HUES48 (cell line): ENCODE measurements at regions not wholly inside any gene's neighbourhood (a gene's known extent, or its start where the extent isn't known, plus 50 kb on each side); places are given as distances from the start of the nearest gene placed in this dataset.
"Not testable (repeated sequence)": the region's sequence is repeated elsewhere in the genome, so short reads cannot be mapped to it uniquely, and the experiment has no call there.

Source experiments
- H3K27ac ChIP-seq: one replicate; pipeline ENCODE4 v1.7.0; 2013; ENCODE audit warnings: low read depth, low read length, inconsistent platforms
- H3K27me3 ChIP-seq: 2 replicates; pipeline ENCODE4 v1.6.1; 2013; ENCODE audit warnings: mild to moderate bottlenecking, low read length; ENCODE audit not compliant: control insufficient read depth, insufficient read depth
- H3K36me3 ChIP-seq: 2 replicates; pipeline ENCODE4 v1.6.1; 2013; ENCODE audit warnings: low read length; ENCODE audit not compliant: control insufficient read depth, insufficient read depth
- H3K4me1 ChIP-seq: 2 replicates; pipeline ENCODE4 v1.6.1; 2013; ENCODE audit warnings: mild to moderate bottlenecking, low read length; ENCODE audit not compliant: control insufficient read depth, insufficient read depth
- H3K4me3 ChIP-seq: 2 replicates; pipeline ENCODE4 v1.5.1; 2013; ENCODE audit warnings: mild to moderate bottlenecking, low read depth, low read length
- H3K9ac ChIP-seq: 2 replicates; pipeline ENCODE4 v1.6.1; 2013; ENCODE audit warnings: mild to moderate bottlenecking, low read depth, low read length, moderate library complexity
- H3K9me3 ChIP-seq: 2 replicates; pipeline ENCODE4 v1.6.1; 2013; ENCODE audit warnings: low read length; ENCODE audit not compliant: control insufficient read depth, insufficient read depth

GRCh38 chr5:152694231-152694630 lies 289.2 kb upstream of the NMUR2 start:
- no peak overlapping the region for H3K27ac ChIP-seq
- no peaks in the 10 kb centered on the region for H3K4me1 ChIP-seq
- H3K27me3 ChIP-seq = no peaks in the 10 kb centered on the region
- no peak overlapping the region for H3K9ac ChIP-seq
- no peaks in the 10 kb centered on the region for H3K36me3 ChIP-seq
- no peak overlapping the region for H3K4me3 ChIP-seq
- H3K9me3 ChIP-seq = no peaks in the 10 kb centered on the region; the same call in 1 of the 2 replicates

GRCh38 chr5:152701305-152701949 lies 296.3 kb upstream of the NMUR2 start:
- H3K27me3 ChIP-seq = no peaks in the 10 kb centered on the region
- H3K4me1 ChIP-seq = no peaks in the 10 kb centered on the region
- no peak overlapping the region for H3K4me3 ChIP-seq
- H3K36me3 ChIP-seq = no peaks in the 10 kb centered on the region
- no peak overlapping the region for H3K27ac ChIP-seq
- H3K9me3 ChIP-seq = peaks cover 6% of the 10 kb centered on the region
- no peak overlapping the region for H3K9ac ChIP-seq

GRCh38 chr5:152704286-152704685 lies 299.2 kb upstream of the NMUR2 start:
- Histone ChIP-seq H3K27ac (no peak overlapping the region), H3K27me3 (no peaks in the 10 kb centered on the region), H3K4me3 (no peak overlapping the region), H3K9me3 (peaks cover 8% of the 10 kb centered on the region), H3K36me3 (no peaks in the 10 kb centered on the region), H3K9ac (no peak overlapping the region), H3K4me1 (no peaks in the 10 kb centered on the region)

GRCh38 chr5:152711801-152712388 lies 306.8 kb upstream of the NMUR2 start:
- no peak overlapping the region for H3K4me3 ChIP-seq
- H3K36me3 ChIP-seq = no peaks in the 10 kb centered on the region
- H3K27ac ChIP-seq = no peak overlapping the region
- H3K9ac ChIP-seq = no peak overlapping the region
- H3K4me1 ChIP-seq = no peaks in the 10 kb centered on the region
- H3K9me3 ChIP-seq = no peaks in the 10 kb centered on the region
- H3K27me3 ChIP-seq = no peaks in the 10 kb centered on the region

- no peak overlapping the region for H3K27ac ChIP-seq
- no peak overlapping the region for H3K9ac ChIP-seq
- H3K4me1 ChIP-seq = peaks cover 2% of the 10 kb centered on the region; the same call in 1 of the 2 replicates
- H3K36me3 ChIP-seq = no peaks in the 10 kb centered on the region
- no peak overlapping the region for H3K4me3 ChIP-seq
- no peaks in the 10 kb centered on the region for H3K27me3 ChIP-seq
- peaks cover 16% of the 10 kb centered on the region for H3K9me3 ChIP-seq
Observed at GRCh38 chr5:152717393-152717792, 312.3 kb upstream of the NMUR2 start.

- Histone ChIP-seq H3K9me3 (peaks cover 32% of the 10 kb centered on the region), H3K36me3 (no peaks in the 10 kb centered on the region), H3K4me1 (peaks cover 2% of the 10 kb centered on the region; the same call in 1 of the 2 replicates), H3K27ac (no peak overlapping the region), H3K27me3 (no peaks in the 10 kb centered on the region), H3K9ac (no peak overlapping the region), H3K4me3 (no peak overlapping the region)
Observed at GRCh38 chr5:152723482-152723881, 318.4 kb upstream of the NMUR2 start.

- no peaks in the 10 kb centered on the region; the same call in none of the 2 replicates for H3K9me3 ChIP-seq
- no peaks in the 10 kb centered on the region for H3K4me1 ChIP-seq
- no peak overlapping the region for H3K4me3 ChIP-seq
- H3K27ac ChIP-seq = no peak overlapping the region
- H3K36me3 ChIP-seq = no peaks in the 10 kb centered on the region
- H3K9ac ChIP-seq = no peak overlapping the region
- no peaks in the 10 kb centered on the region for H3K27me3 ChIP-seq
Observed at GRCh38 chr5:152730176-152730575, 325.1 kb upstream of the NMUR2 start.

- Histone ChIP-seq H3K36me3 (no peaks in the 10 kb centered on the region), H3K27me3 (no peaks in the 10 kb centered on the region), H3K4me1 (no peaks in the 10 kb centered on the region), H3K4me3 (no peak overlapping the region), H3K9ac (no peak overlapping the region), H3K9me3 (peaks cover 3% of the 10 kb centered on the region; the same call in 1 of the 2 replicates), H3K27ac (no peak overlapping the region)
Observed at GRCh38 chr5:152736906-152737305, 331.8 kb upstream of the NMUR2 start.

- Histone ChIP-seq H3K27me3 (no peaks in the 10 kb centered on the region), H3K4me1 (no peaks in the 10 kb centered on the region), H3K9me3 (peaks cover 3% of the 10 kb centered on the region; the same call in 1 of the 2 replicates), H3K27ac (no peak overlapping the region), H3K4me3 (no peak overlapping the region), H3K36me3 (no peaks in the 10 kb centered on the region), H3K9ac (no peak overlapping the region)
Observed at GRCh38 chr5:152739916-152740315, 334.8 kb upstream of the NMUR2 start.

GRCh38 chr5:152741126-152741525 lies 336.0 kb upstream of the NMUR2 start:
- not testable (repeated sequence) for H3K9me3 ChIP-seq, H3K36me3 ChIP-seq, H3K27ac ChIP-seq, H3K4me3 ChIP-seq, H3K4me1 ChIP-seq, H3K27me3 ChIP-seq, H3K9ac ChIP-seq

- H3K27ac ChIP-seq = not testable (repeated sequence)
Observed at GRCh38 chr5:152787709-152788217, 382.7 kb upstream of the NMUR2 start.

More at GRCh38 chr5:152787709-152788217, 382.7 kb upstream of the NMUR2 start:
- H3K27me3 ChIP-seq, H3K9ac ChIP-seq, H3K36me3 ChIP-seq, H3K4me3 ChIP-seq, H3K9me3 ChIP-seq, H3K4me1 ChIP-seq: not testable (repeated sequence)
